22Rv1 (cell line): ENCODE measurements at regions not wholly inside any gene's neighbourhood (a gene's known extent, or its start where the extent isn't known, plus 50 kb on each side); places are given as distances from the start of the nearest gene placed in this dataset.

Experiments used
- CTCF ChIP-seq: fragments of 450-650 bp; IDR thresholded peaks from 2 replicates; pipeline ENCODE4 v1.5.1; 2017; ENCODE audit warnings: mild to moderate bottlenecking
- ZFX ChIP-seq: fragments of 450-650 bp; IDR thresholded peaks from 2 replicates; pipeline ENCODE4 v1.6.1; 2017; ENCODE audit warnings: antibody characterized with exemption, borderline replicate concordance

- no peak for TF ChIP-seq CTCF
- TF ChIP-seq ZFX = no peak
These were observed 439.7 kb upstream of the RBFOX1 start for GRCh38 chr16:6892966-6893365.
